ENCODE measurements at regions not wholly inside any gene's neighbourhood (a gene's known extent, or its start where the extent isn't known, plus 50 kb on each side); places are given as distances from the start of the nearest gene placed in this dataset.

- no peak for TF ChIP-seq CTCF (IDR thresholded peaks at IDR 0.05; ENCODE audit: insufficient read depth, low read length)
- DNase-seq (ENCODE audit: low read depth), result no peak
- H3K4me3 ChIP-seq (ENCODE audit: low read depth, low read length), result no peak overlapping the region
These were observed 142.0 kb downstream of the NR4A2 start for GRCh38 chr2:156190517-156190916.

DNA sequence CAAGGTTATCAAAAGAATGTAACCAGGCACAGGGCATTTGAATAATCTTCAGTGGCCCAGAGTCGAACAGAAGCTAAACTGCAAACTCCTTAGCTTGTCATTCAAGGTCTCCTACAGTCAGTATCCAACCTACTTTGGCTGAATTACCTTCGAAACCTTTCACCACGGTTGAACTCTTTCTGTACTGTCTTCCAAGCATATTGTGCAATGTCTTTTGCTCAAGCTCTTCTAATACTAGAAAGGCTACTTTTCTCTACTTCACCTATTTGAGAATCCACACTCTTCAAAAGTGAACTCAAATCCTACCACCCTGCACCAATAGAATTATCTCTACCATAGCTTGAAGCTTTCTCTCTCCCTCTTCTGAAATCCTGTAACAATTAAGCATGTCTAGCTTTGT lies 142.9 kb downstream of the NR4A2 start:
- no peak for DNase-seq (ENCODE audit: low read depth)
- TF ChIP-seq CTCF (IDR thresholded peaks at IDR 0.05; ENCODE audit: insufficient read depth, low read length), result no peak
- no peak overlapping the region for H3K4me3 ChIP-seq (ENCODE audit: low read depth, low read length)

- DNase-seq (ENCODE audit: low read depth), result no peak
- TF ChIP-seq CTCF (IDR thresholded peaks at IDR 0.05; ENCODE audit: insufficient read depth, low read length), result no peak
- no peak overlapping the region for H3K4me3 ChIP-seq (ENCODE audit: low read depth, low read length)
These were observed 143.4 kb downstream of the NR4A2 start for GRCh38 chr2:156189143-156189542.

DNA sequence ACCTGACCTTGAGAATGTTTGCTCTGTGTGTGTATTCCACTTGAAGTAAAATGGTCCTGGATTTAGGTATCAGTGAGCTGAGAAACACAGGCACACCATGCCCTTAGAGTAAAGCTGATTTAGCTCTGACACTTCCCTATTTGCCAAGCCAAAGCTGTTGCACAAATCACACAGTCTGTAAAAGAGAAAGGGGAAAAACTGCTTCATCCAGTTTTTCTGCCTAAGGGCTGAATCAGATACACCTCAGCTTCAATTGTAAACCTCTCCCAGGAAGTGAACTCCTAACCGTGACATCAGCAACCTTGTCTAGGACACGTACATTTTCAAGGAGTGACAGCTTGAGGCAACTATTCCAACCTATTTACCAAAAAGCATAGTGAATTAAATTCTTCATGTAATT lies 150.4 kb downstream of the NR4A2 start:
- TF ChIP-seq CTCF (IDR thresholded peaks at IDR 0.05; ENCODE audit: insufficient read depth, low read length), result no peak
- H3K4me3 ChIP-seq (ENCODE audit: low read depth, low read length), result no peak overlapping the region

DNA sequence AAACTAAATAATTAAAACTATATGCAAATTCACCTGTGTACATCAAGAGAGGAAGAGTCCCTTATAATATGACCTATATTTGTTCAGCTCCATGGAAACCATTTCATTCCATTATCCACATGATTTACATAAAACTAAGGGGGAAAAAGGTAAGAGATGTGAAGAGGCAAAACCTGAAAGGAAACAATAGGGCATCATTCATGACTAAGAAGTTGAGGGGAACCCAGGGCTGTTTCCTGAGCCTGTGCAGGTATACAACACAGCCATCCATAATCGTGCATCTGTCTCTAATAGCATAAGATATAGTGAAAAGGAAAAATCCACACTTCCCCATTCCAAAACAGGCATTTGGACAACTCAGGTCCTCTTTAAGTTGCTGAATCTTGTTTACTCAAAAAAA lies 151.3 kb downstream of the NR4A2 start:
- TF ChIP-seq CTCF (IDR thresholded peaks at IDR 0.05; ENCODE audit: insufficient read depth, low read length), result no peak
- no peak overlapping the region for H3K4me3 ChIP-seq (ENCODE audit: low read depth, low read length)
- DNase-seq (ENCODE audit: low read depth), result no peak

More for the DNA sequence above, 150.4 kb downstream of the NR4A2 start:
- DNase-seq (ENCODE audit: low read depth), result no peak

DNA sequence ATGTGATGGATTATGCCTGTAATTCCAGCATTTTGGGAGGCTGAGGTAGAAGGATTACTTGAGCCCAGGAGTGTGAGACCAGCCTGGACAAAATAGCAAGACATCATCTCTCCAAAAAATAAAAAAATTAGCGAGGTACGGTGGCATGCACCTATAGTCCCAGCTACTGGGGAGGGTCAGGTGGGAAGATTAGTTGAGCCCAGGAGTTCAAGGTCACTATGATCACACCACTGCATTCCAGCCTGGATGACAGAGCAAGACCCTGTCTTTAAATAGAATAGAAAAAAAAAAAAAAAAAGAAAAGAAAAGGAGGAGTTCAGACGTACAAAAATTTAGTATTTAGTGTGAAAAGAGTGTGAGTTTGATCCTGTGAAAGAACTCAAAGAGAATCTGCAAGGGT lies 154.9 kb downstream of the NR4A2 start:
- no peak for DNase-seq (ENCODE audit: low read depth)
- TF ChIP-seq CTCF (IDR thresholded peaks at IDR 0.05; ENCODE audit: insufficient read depth, low read length), result no peak
- H3K4me3 ChIP-seq (ENCODE audit: low read depth, low read length), result no peak overlapping the region

DNA sequence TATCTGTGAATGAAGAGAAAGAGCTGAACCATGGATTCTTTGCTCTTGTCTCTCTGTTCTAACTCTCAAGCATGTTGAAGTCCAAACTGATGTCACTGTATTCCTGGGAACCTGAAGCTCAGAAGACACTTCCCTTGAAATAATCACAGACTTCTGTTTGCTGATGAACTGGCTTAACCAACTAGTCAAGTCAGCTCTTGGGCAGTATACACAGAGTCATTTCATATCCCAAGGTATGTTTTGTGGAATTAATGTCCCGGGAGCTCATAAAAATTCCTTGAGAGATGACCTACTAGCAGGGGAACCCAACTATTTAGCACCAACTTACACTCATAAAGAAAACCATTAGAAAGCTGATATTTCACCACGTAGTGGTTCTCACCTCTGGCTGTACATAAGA lies 156.6 kb downstream of the NR4A2 start:
- DNase-seq (ENCODE audit: low read depth), result no peak
- no peak overlapping the region for H3K4me3 ChIP-seq (ENCODE audit: low read depth, low read length)
- TF ChIP-seq CTCF (IDR thresholded peaks at IDR 0.05; ENCODE audit: insufficient read depth, low read length), result no peak
